Loucy (cell line): ENCODE measurements at regions not wholly inside any gene's neighbourhood (a gene's known extent, or its start where the extent isn't known, plus 50 kb on each side); places are given as distances from the start of the nearest gene placed in this dataset.

Source experiments
- CTCF ChIP-seq: fragments of 200-600 bp; sonication (generic); conservative IDR thresholded peaks from 2 replicates; pipeline ENCODE4 v1.5.1; 2014; ENCODE audit warnings: mild to moderate bottlenecking, antibody characterized with exemption, low read length
- EZH2phosphoT487 ChIP-seq: fragments of 200-600 bp; IDR thresholded peaks from 2 replicates; pipeline ENCODE4 v1.6.1; 2018; ENCODE audit warnings: antibody characterized with exemption, mild to moderate bottlenecking, moderate library complexity, borderline replicate concordance

- no peak for TF ChIP-seq CTCF
- no peak for TF ChIP-seq EZH2phosphoT487
Measured at GRCh38 chr3:159348431-159348830, 546.6 kb downstream of the MFSD1 start.
